C4-2B (cell line): ENCODE measurements at regions not wholly inside any gene's neighbourhood (a gene's known extent, or its start where the extent isn't known, plus 50 kb on each side); places are given as distances from the start of the nearest gene placed in this dataset.

Experiments used
- ZFX ChIP-seq: fragments of 450-650 bp; IDR thresholded peaks from 2 replicates; pipeline ENCODE4 v1.6.1; 2017
- TF ChIP-seq, protein P1 (sequence below): fragments of 450-650 bp; conservative IDR thresholded peaks from 2 replicates; pipeline ENCODE4 v1.5.1; 2017; ENCODE audit warnings: mild to moderate bottlenecking

DNA sequence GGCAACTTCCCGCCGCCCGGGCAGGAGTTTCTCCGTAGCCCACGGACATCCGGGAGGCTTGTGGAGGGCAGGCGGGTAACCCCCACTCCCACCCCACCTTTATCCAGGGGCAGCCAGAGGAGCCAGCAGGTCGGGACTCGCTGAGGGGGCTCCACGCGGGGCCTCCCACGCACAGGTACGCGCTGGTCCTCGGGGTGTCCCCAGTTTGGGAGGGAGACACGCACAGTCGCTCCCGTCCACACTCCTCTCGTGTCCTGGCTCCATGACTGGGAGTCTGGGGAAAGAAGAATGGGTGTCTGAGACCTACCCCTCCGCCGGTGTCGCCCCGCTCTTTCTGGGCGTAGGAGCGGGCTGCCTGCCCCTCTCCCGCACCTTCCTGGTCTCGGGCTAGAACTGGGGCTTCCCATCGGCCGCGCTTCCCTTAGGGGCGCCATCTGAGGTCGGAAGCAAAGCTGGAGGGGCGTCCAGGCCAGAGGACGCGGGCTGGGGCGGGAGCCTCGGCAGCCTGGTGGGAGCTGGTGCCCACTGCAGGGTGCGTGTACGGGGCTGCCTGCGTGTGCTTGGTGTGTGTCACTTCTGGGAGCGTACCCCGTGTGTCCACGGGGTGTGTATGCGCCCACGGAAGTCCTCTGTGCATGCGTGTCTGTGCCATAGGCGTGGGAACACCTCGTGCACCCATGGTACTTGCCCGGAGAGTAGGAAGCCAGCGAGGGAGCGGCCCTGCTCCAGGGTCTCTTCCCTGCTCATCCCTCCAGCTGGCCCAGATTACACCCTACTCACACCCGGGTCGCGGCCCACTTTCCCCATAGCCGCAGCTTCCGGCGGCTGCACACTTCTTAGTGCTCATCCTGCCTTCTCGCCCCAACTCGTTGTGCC is 73.0 kb upstream of the LEP start:
- TF ChIP-seq, protein P1, sequence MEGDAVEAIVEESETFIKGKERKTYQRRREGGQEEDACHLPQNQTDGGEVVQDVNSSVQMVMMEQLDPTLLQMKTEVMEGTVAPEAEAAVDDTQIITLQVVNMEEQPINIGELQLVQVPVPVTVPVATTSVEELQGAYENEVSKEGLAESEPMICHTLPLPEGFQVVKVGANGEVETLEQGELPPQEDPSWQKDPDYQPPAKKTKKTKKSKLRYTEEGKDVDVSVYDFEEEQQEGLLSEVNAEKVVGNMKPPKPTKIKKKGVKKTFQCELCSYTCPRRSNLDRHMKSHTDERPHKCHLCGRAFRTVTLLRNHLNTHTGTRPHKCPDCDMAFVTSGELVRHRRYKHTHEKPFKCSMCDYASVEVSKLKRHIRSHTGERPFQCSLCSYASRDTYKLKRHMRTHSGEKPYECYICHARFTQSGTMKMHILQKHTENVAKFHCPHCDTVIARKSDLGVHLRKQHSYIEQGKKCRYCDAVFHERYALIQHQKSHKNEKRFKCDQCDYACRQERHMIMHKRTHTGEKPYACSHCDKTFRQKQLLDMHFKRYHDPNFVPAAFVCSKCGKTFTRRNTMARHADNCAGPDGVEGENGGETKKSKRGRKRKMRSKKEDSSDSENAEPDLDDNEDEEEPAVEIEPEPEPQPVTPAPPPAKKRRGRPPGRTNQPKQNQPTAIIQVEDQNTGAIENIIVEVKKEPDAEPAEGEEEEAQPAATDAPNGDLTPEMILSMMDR, result no peak
- TF ChIP-seq ZFX, result no peak
